Astrocyte (in vitro differentiated cells and primary cell): ENCODE measurements at regions not wholly inside any gene's neighbourhood (a gene's known extent, or its start where the extent isn't known, plus 50 kb on each side); places are given as distances from the start of the nearest gene placed in this dataset.
"Not testable (repeated sequence)": the region's sequence is repeated elsewhere in the genome, so short reads cannot be mapped to it uniquely, and the experiment has no call there.

Experiments used
- DNase-seq: peaks from one replicate; pipeline ENCODE4 v3.0.0-alpha.2; 2010; ENCODE audit warnings: low read depth
- FAIRE-seq: peaks from 2 replicates; lab custom pipeline; 2011; peaks lifted over from hg19 to GRCh38; lab: Jason Lieb, UNC
- H2AFZ ChIP-seq: 2 replicates; pipeline ENCODE4 v1.6.0; 2012; ENCODE audit warnings: low read depth, low read length, inconsistent platforms
- H3K27ac ChIP-seq: 2 replicates; pipeline ENCODE4 v1.5.1; 2011; ENCODE audit warnings: low read depth, low read length, inconsistent platforms
- H3K27me3 ChIP-seq: 2 replicates; pipeline ENCODE4 v1.6.0; 2011; ENCODE audit warnings: low read length, inconsistent platforms; ENCODE audit not compliant: insufficient read depth
- H3K36me3 ChIP-seq: 2 replicates; pipeline ENCODE4 v1.5.1; 2011; ENCODE audit warnings: low read length, inconsistent platforms; ENCODE audit not compliant: insufficient read depth
- H3K4me1 ChIP-seq: 2 replicates; pipeline ENCODE4 v1.5.1; 2011; ENCODE audit warnings: low read length, inconsistent platforms; ENCODE audit not compliant: insufficient read depth
- H3K4me2 ChIP-seq: 2 replicates; pipeline ENCODE4 v1.6.0; 2012; ENCODE audit warnings: low read length, inconsistent platforms
- H3K4me3 ChIP-seq: 2 replicates; pipeline ENCODE4 v1.5.1; 2011; ENCODE audit warnings: low read depth, mild to moderate bottlenecking, low read length, inconsistent platforms; ENCODE audit not compliant: insufficient read depth
- H3K79me2 ChIP-seq: 2 replicates; pipeline ENCODE4 v1.6.0; 2012; ENCODE audit warnings: mild to moderate bottlenecking, low read length, inconsistent platforms; ENCODE audit not compliant: insufficient read depth
- H3K9ac ChIP-seq: 2 replicates; pipeline ENCODE4 v1.6.0; 2012; ENCODE audit warnings: mild to moderate bottlenecking, low read length, inconsistent platforms
- H3K9me3 ChIP-seq: 2 replicates; pipeline ENCODE4 v1.5.1; 2012; ENCODE audit warnings: low read depth, mild to moderate bottlenecking, low read length, inconsistent platforms; ENCODE audit not compliant: insufficient read depth
- H4K20me1 ChIP-seq: 2 replicates; pipeline ENCODE4 v1.6.0; 2012; ENCODE audit warnings: low read length, inconsistent platforms; ENCODE audit not compliant: insufficient read depth
- H3K27ac Mint-ChIP-seq: one replicate; pipeline ENCODE4 v1.8.0; 2021; ENCODE audit warnings: mild to moderate bottlenecking, mixed read lengths; ENCODE audit not compliant: unreplicated experiment
- H3K27me3 Mint-ChIP-seq: one replicate; pipeline ENCODE4 v1.8.0; 2021; ENCODE audit warnings: low read depth, mixed read lengths; ENCODE audit not compliant: unreplicated experiment
- H3K36me3 Mint-ChIP-seq: one replicate; pipeline ENCODE4 v1.8.0; 2021; ENCODE audit warnings: low read depth, mixed read lengths; ENCODE audit not compliant: unreplicated experiment
- H3K4me1 Mint-ChIP-seq: one replicate; pipeline ENCODE4 v1.8.0; 2021; ENCODE audit warnings: low read depth, mixed read lengths; ENCODE audit not compliant: unreplicated experiment
- H3K4me3 Mint-ChIP-seq: one replicate; pipeline ENCODE4 v1.8.0; 2021; ENCODE audit warnings: mild to moderate bottlenecking, moderate library complexity, mixed read lengths; ENCODE audit not compliant: unreplicated experiment
- H3K9me3 Mint-ChIP-seq: one replicate; pipeline ENCODE4 v1.8.0; 2021; ENCODE audit warnings: mild to moderate bottlenecking, mixed read lengths; ENCODE audit not compliant: unreplicated experiment
- EZH2 ChIP-seq: IDR thresholded peaks from 2 replicates; pipeline ENCODE4 v1.6.1; 2012; ENCODE audit warnings: mild to moderate bottlenecking, low read length, inconsistent platforms; ENCODE audit not compliant: insufficient read depth
- TF ChIP-seq, protein P1 (sequence below): IDR thresholded peaks from 2 replicates; pipeline ENCODE4 v1.5.1; 2011; ENCODE audit warnings: low read depth, mild to moderate bottlenecking, inconsistent platforms, low read length, moderate library complexity; ENCODE audit not compliant: insufficient read depth

DNA sequence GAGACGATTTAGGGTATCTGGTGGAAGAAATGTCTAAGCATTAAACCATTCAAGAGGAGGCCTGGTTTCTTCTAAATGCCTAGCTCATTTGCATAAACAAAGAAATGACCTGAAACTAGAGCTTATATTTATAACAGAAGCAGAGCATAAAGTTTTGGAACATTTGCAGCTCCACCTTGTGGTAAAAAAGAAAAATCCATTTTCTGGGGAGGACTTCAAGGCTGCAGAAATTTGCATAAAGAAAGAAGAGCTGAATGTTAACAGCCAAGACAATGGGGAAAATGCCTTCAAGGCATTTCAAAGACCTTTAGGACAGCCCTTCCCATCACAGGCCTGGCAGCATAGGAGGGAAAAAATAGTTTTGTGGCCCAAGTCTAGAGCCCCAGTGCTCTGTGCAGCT is 362.0 kb downstream of the ZNF248 start:
- Mint-ChIP-seq H3K27ac (no peak overlapping the region), H3K4me3 (no peak overlapping the region), H3K4me1 (no peaks in the 10 kb centered on the region), H3K36me3 (no peaks in the 10 kb centered on the region), H3K9me3 (peaks cover 10% of the 10 kb centered on the region), H3K27me3 (no peaks in the 10 kb centered on the region)
- TF ChIP-seq, protein P1, sequence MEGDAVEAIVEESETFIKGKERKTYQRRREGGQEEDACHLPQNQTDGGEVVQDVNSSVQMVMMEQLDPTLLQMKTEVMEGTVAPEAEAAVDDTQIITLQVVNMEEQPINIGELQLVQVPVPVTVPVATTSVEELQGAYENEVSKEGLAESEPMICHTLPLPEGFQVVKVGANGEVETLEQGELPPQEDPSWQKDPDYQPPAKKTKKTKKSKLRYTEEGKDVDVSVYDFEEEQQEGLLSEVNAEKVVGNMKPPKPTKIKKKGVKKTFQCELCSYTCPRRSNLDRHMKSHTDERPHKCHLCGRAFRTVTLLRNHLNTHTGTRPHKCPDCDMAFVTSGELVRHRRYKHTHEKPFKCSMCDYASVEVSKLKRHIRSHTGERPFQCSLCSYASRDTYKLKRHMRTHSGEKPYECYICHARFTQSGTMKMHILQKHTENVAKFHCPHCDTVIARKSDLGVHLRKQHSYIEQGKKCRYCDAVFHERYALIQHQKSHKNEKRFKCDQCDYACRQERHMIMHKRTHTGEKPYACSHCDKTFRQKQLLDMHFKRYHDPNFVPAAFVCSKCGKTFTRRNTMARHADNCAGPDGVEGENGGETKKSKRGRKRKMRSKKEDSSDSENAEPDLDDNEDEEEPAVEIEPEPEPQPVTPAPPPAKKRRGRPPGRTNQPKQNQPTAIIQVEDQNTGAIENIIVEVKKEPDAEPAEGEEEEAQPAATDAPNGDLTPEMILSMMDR = no peak
- no peak for FAIRE-seq
- Histone ChIP-seq H4K20me1 (no peaks in the 10 kb centered on the region), H3K79me2 (no peaks in the 10 kb centered on the region), H3K4me3 (no peak overlapping the region), H3K4me1 (no peaks in the 10 kb centered on the region), H3K9me3 (no peaks in the 10 kb centered on the region), H2AFZ (no peak overlapping the region), H3K4me2 (no peak overlapping the region), H3K9ac (no peak overlapping the region), H3K36me3 (no peaks in the 10 kb centered on the region), H3K27me3 (no peaks in the 10 kb centered on the region), H3K27ac (no peak overlapping the region)
- no peak for DNase-seq

DNA sequence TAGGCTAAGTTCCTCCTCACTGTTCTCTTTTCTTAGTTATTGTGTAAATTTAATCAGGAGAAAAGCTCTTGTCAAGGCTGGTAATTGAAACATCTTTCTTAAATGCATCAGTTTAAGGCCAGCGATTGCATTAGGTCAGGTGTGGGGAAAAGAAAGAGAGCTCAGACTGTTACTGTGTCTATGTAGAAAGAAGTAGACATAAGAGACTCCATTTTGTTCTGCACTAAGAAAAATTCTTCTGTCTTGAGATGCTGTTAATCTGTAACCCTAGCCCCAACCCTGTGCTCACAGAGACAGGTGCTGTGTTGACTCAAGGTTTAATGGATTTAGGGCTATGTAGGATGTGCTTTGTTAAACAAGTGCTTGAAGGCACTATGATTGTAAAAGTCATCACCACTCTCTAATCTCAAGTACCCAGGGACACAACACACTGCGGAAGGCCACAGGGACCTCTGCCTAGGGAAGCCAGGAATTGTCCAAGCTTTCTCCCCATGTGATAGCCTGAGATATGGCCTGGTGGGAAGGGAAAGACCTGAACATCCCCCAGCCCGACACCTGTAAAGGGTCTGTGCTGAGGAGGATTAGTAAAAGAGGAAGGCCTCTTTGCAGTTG is 364.1 kb downstream of the ZNF248 start:
- H3K27ac ChIP-seq, H3K4me2 ChIP-seq, H3K9ac ChIP-seq, DNase-seq, H3K27ac Mint-ChIP-seq, H3K27me3 ChIP-seq, H3K36me3 Mint-ChIP-seq, H3K4me1 Mint-ChIP-seq, H3K4me3 Mint-ChIP-seq, H3K36me3 ChIP-seq, H3K4me1 ChIP-seq, H3K79me2 ChIP-seq, FAIRE-seq, H4K20me1 ChIP-seq, H3K4me3 ChIP-seq, H2AFZ ChIP-seq, H3K27me3 Mint-ChIP-seq, H3K9me3 ChIP-seq: not testable (repeated sequence)
- peaks cover 11% of the 10 kb centered on the region for H3K9me3 Mint-ChIP-seq

DNA sequence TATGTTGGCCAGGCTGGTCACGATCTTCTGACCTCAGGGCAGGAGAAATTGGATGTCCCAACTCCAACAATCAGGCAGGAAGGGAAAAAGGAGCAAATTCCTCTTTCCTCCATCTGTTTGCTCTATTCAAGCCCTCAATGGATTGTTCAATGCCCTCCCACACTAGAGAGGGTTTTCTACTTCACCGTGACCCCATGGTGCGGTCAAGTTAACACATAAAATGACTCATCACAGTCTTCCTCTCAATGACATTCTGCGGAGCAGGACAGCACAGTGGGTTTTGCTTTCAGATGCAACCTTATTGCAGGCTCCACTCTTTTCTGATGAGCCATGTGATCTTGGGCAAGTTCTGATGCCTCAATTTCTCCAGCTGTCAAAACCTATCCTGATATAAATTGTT is 364.9 kb downstream of the ANKRD30A start:
- Mint-ChIP-seq H3K4me3 (no peak overlapping the region), H3K9me3 (peaks cover 8% of the 10 kb centered on the region), H3K27me3 (no peaks in the 10 kb centered on the region), H3K36me3 (no peaks in the 10 kb centered on the region), H3K4me1 (no peaks in the 10 kb centered on the region), H3K27ac (no peak overlapping the region)
- Histone ChIP-seq H3K27me3 (no peaks in the 10 kb centered on the region), H3K4me3 (no peak overlapping the region), H3K4me2 (no peak overlapping the region), H3K27ac (no peak overlapping the region), H3K9ac (no peak overlapping the region), H3K36me3 (no peaks in the 10 kb centered on the region), H3K4me1 (no peaks in the 10 kb centered on the region), H2AFZ (no peak overlapping the region), H3K9me3 (no peaks in the 10 kb centered on the region), H4K20me1 (no peaks in the 10 kb centered on the region), H3K79me2 (no peaks in the 10 kb centered on the region)
- TF ChIP-seq, protein P1 = no peak
- TF ChIP-seq EZH2 = no peak
- no peak for DNase-seq
- FAIRE-seq = no peak
